HCT116 (cell line): ENCODE measurements at regions not wholly inside any gene's neighbourhood (a gene's known extent, or its start where the extent isn't known, plus 50 kb on each side); places are given as distances from the start of the nearest gene placed in this dataset.

Experiments
- ATAC-seq: fragments of 200-7000 bp; cut with Tn5 transposase; 2 replicates; pipeline ENCODE4 v1.9.1; 2020; ENCODE audit warnings: mild to moderate bottlenecking, moderate library complexity
- BruUV-seq: library from RNA; stranded (reverse); fragments of 400-500 nt; replicated peaks from 2 replicates; lab custom pipeline; 2021; lab: Mats Ljungman, UMichigan
- CTCF ChIA-PET: fragments of 300-600 bp; sonication (Branson Sonifier 250); formaldehyde crosslinking; loops from one replicate; lab custom pipeline; 2021; ENCODE audit warnings: antibody characterized with exemption; lab: Charles Lee
- POLR2A ChIA-PET: fragments of 300-600, 350-600 bp; sonication (Branson Sonifier 250); formaldehyde crosslinking; loops from one replicate; lab custom pipeline; 2021; ENCODE audit warnings: antibody characterized with exemption; lab: Charles Lee
- RAD21 ChIA-PET, 2 experiments: fragments of 300-600 bp; sonication (Branson Sonifier 250); formaldehyde crosslinking; loops; one replicate each; lab custom pipeline; 2023; ENCODE audit warnings: low total read pairs in 2 of 2; ENCODE audit not compliant: uncharacterized antibody in 2 of 2, unreplicated experiment in 2 of 2, low non-redundant PET in 1 of 2; lab: Charles Lee
- DNase-seq: peaks from one replicate; pipeline ENCODE4 v3.0.0-alpha.2; 2010; ENCODE audit warnings: low read depth, low spot score
- H2AFZ ChIP-seq: fragments of 200-600 bp; shearing (Covaris generic), sonication (generic); 2 replicates; pipeline ENCODE4 v1.6.1; 2017; ENCODE audit warnings: low read depth, mixed run types, mixed read lengths, antibody characterized with exemption, low read length; ENCODE audit not compliant: poor library complexity, severe bottlenecking
- H3K27ac ChIP-seq: 2 replicates; pipeline ENCODE4 v1.5.1; 2012; ENCODE audit warnings: low read depth, low read length
- H3K27me3 ChIP-seq: fragments of 200-600 bp; sonication (generic); 2 replicates; pipeline ENCODE4 v1.6.1; 2016; ENCODE audit warnings: mixed run types, low read length, mixed read lengths; ENCODE audit not compliant: insufficient read depth
- H3K36me3 ChIP-seq, 2 experiments: fragments of 200-500 bp in 1 of 2; fragments of 200-600 bp in 1 of 2; sonication (Bioruptor generic) in 1 of 2; sonication (generic) in 1 of 2; 2 replicates each; pipeline versions ENCODE4 v1.5.1 to v1.6.1; 2014 to 2016; ENCODE audit warnings: low read length in 2 of 2, inconsistent platforms in 1 of 2, mixed read lengths in 1 of 2, mixed run types in 1 of 2; ENCODE audit not compliant: insufficient read depth in 2 of 2, control insufficient read depth in 1 of 2
- H3K4me1 ChIP-seq, 2 experiments: fragments of 200-600 bp in 1 of 2; sonication (generic) in 1 of 2; 2 replicates each; pipeline versions ENCODE4 v1.5.1 to v1.6.1; 2012 to 2017; ENCODE audit warnings: low read length in 2 of 2, inconsistent platforms in 1 of 2, mild to moderate bottlenecking in 1 of 2, mixed read lengths in 1 of 2, mixed run types in 1 of 2, moderate library complexity in 1 of 2; ENCODE audit not compliant: insufficient read depth in 2 of 2, control insufficient read depth in 1 of 2
- H3K4me2 ChIP-seq: fragments of 200-600 bp; sonication (generic); 2 replicates; pipeline ENCODE4 v1.6.1; 2017; ENCODE audit warnings: mixed run types, low read length, mixed read lengths
- H3K4me3 ChIP-seq, 2 experiments: fragments of 200-600 bp in 1 of 2; sonication (generic) in 1 of 2; replicated peaks in 1 of 2; 2 replicates each; pipeline ENCODE4 v1.5.1; 2011 to 2016; ENCODE audit warnings: low read length in 2 of 2, control low read depth in 1 of 2, low read depth in 1 of 2, mild to moderate bottlenecking in 1 of 2, mixed read lengths in 1 of 2, mixed run types in 1 of 2
- H3K79me2 ChIP-seq: fragments of 200-600 bp; sonication (generic); 2 replicates; pipeline ENCODE4 v1.6.1; 2017; ENCODE audit warnings: mild to moderate bottlenecking, mixed run types, low read length, moderate library complexity, mixed read lengths; ENCODE audit not compliant: insufficient read depth
- H3K9ac ChIP-seq: fragments of 200-600 bp; sonication (generic); 2 replicates; pipeline ENCODE4 v1.6.1; 2016; ENCODE audit warnings: low read length, mixed read lengths
- H3K9me2 ChIP-seq: fragments of 200-600 bp; sonication (generic), shearing (Covaris generic); 2 replicates; pipeline ENCODE4 v1.6.1; 2017; ENCODE audit warnings: mixed run types, mild to moderate bottlenecking, moderate library complexity; ENCODE audit not compliant: insufficient read depth
- H3K9me3 ChIP-seq, 2 experiments: fragments of 200-500 bp in 1 of 2; fragments of 200-600 bp in 1 of 2; sonication (Bioruptor generic) in 1 of 2; sonication (generic) in 1 of 2; 2 replicates each; pipeline ENCODE4 v1.6.1; 2014 to 2017; ENCODE audit warnings: low read length in 2 of 2, mixed read lengths in 2 of 2, inconsistent platforms in 1 of 2, low read depth in 1 of 2, mild to moderate bottlenecking in 1 of 2, mixed run types in 1 of 2, moderate library complexity in 1 of 2; ENCODE audit not compliant: control insufficient read depth in 1 of 2, insufficient read depth in 1 of 2
- H4K20me1 ChIP-seq: fragments of 200-600 bp; sonication (generic), shearing (Covaris generic); 2 replicates; pipeline ENCODE4 v1.6.1; 2017; ENCODE audit warnings: mixed run types, mild to moderate bottlenecking, moderate library complexity; ENCODE audit not compliant: insufficient read depth
- ATF3 ChIP-seq: IDR thresholded peaks from 2 replicates; pipeline ENCODE4 v1.6.1; 2012
- CBX3 ChIP-seq: IDR thresholded peaks from 2 replicates; pipeline ENCODE4 v1.6.1; 2012; ENCODE audit warnings: low read depth
- CEBPB ChIP-seq: IDR thresholded peaks from 2 replicates; pipeline ENCODE4 v1.6.1; 2012; ENCODE audit warnings: low read depth
- CTCF ChIP-seq, 3 experiments: fragments of 200-600 bp in 1 of 3; sonication (generic) in 1 of 3; IDR thresholded peaks in 2 of 3; conservative IDR thresholded peaks in 1 of 3; 2 replicates each; pipeline ENCODE4 v1.5.1; 2012 to 2017; ENCODE audit warnings: low read depth in 2 of 3, low read length in 2 of 3, antibody characterized with exemption in 1 of 3, borderline replicate concordance in 1 of 3, control low read depth in 1 of 3, mild to moderate bottlenecking in 1 of 3, mixed read lengths in 1 of 3, mixed run types in 1 of 3, moderate library complexity in 1 of 3; ENCODE audit not compliant: insufficient read depth in 1 of 3
- EGR1 ChIP-seq: IDR thresholded peaks from 2 replicates; pipeline ENCODE4 v1.6.1; 2012; ENCODE audit warnings: low read depth
- ELF1 ChIP-seq: IDR thresholded peaks from 2 replicates; pipeline ENCODE4 v1.6.1; 2012; ENCODE audit warnings: low read depth, borderline replicate concordance
- EZH2 ChIP-seq: fragments of 200-600 bp; sonication (generic); IDR thresholded peaks from 2 replicates; pipeline ENCODE4 v1.6.1; 2017; ENCODE audit warnings: antibody characterized with exemption, mixed run types
- EZH2phosphoT487 ChIP-seq: fragments of 200-600 bp; IDR thresholded peaks from 2 replicates; pipeline ENCODE4 v1.6.1; 2018; ENCODE audit warnings: antibody characterized with exemption, borderline replicate concordance
- POLR2A ChIP-seq: IDR thresholded peaks from 2 replicates; pipeline ENCODE4 v1.7.0; 2011; ENCODE audit warnings: borderline replicate concordance; ENCODE audit not compliant: insufficient read depth, insufficient read length; ENCODE audit errors: extremely low read depth
- POLR2AphosphoS5 ChIP-seq: IDR thresholded peaks from 2 replicates; pipeline ENCODE4 v1.6.1; 2011; ENCODE audit warnings: mild to moderate bottlenecking, low read depth, low read length, moderate library complexity
- RAD21 ChIP-seq: IDR thresholded peaks from 2 replicates; pipeline ENCODE4 v1.6.1; 2012; ENCODE audit warnings: low read depth, mild to moderate bottlenecking
- SP1 ChIP-seq: IDR thresholded peaks from 2 replicates; pipeline ENCODE4 v1.6.1; 2012; ENCODE audit warnings: low read depth
- TCF7L2 ChIP-seq: IDR thresholded peaks from 2 replicates; pipeline ENCODE4 v1.7.0; 2011; ENCODE audit warnings: borderline replicate concordance, inconsistent platforms; ENCODE audit not compliant: insufficient read depth, insufficient read length; ENCODE audit errors: extremely low read depth
- YY1 ChIP-seq: IDR thresholded peaks from 2 replicates; pipeline ENCODE4 v1.6.1; 2011; ENCODE audit warnings: low read length, low read depth, moderate library complexity, mild to moderate bottlenecking; ENCODE audit not compliant: insufficient replicate concordance; ENCODE audit errors: extremely low read depth
- ZBTB33 ChIP-seq: IDR thresholded peaks from 2 replicates; pipeline ENCODE4 v1.6.1; 2011; ENCODE audit warnings: mild to moderate bottlenecking, low read length, moderate library complexity; ENCODE audit not compliant: insufficient replicate concordance; ENCODE audit errors: extremely low read depth
- ZFX ChIP-seq: fragments of 450-650 bp; IDR thresholded peaks from 2 replicates; pipeline ENCODE4 v1.6.1; 2017
- intact Hi-C: fragments of 100-400 bp; cut with micrococcal nuclease; formaldehyde crosslinking; loops from 2 replicates; pipeline ENCODE4 v1.10.0; 2022

GRCh38 chr9:73079326-73079725 lies 72.3 kb upstream of the ANXA1 start (continued):
- peak; percentile 44 to 56 (median 52); a peak in 4 of 6 replicates for TF ChIP-seq CTCF (IDR thresholded peaks at IDR 0.05 in 2 of 3, conservative IDR thresholded peaks at IDR 0.05 in 1 of 3; ENCODE audit: borderline replicate concordance in 1 of 3, insufficient read depth in 1 of 3, low read depth in 2 of 3, low read length in 2 of 3)
- TF ChIP-seq SP1 = no peak

- no TSS peak for BruUV-seq
- H3K9me3 ChIP-seq = no peaks in the 10 kb centered on the region
- CTCF ChIA-PET = interaction anchor here (0.9 to 1.0 kb wide), 2 partner anchors 12 to 122 kb away, joined by 3 read pairs; no protein-coding TSS in a partner anchor
Observed at GRCh38 chr9:73077625-73078030, 74.0 kb upstream of the ANXA1 start.

More at GRCh38 chr9:73077625-73078030, 74.0 kb upstream of the ANXA1 start:
- no peak for ATAC-seq
- no peaks in the 10 kb centered on the region for H3K36me3 ChIP-seq
- TF ChIP-seq ZFX (no peak), EZH2phosphoT487 (no peak), CBX3 (no peak), EZH2 (no peak), ATF3 (no peak), CEBPB (no peak), ZBTB33 (no peak), YY1 (no peak), SP1 (no peak), ELF1 (no peak), POLR2A (no peak), CTCF (IDR thresholded peaks at IDR 0.05 in 2 of 3, conservative IDR thresholded peaks at IDR 0.05 in 1 of 3; ENCODE audit: borderline replicate concordance in 1 of 3, insufficient read depth in 1 of 3, low read depth in 2 of 3, low read length in 2 of 3) (no peak), EGR1 (no peak), POLR2AphosphoS5 (no peak), RAD21 (no peak), TCF7L2 (no peak)
- TF ChIP-seq, all 23 proteins: peak for 0
- ChIA-PET RAD21 (no interaction called here), POLR2A (no interaction called here)
- intact Hi-C loops = loop anchor here (10.0 kb wide), 1 partner anchor 1497 kb away; no protein-coding TSS in a partner anchor
- Histone ChIP-seq H3K27me3 (no peaks in the 10 kb centered on the region), H3K27ac (no peak overlapping the region), H2AFZ (no peak overlapping the region), H3K9ac (no peak overlapping the region), H3K9me2 (no peaks in the 10 kb centered on the region), H4K20me1 (no peaks in the 10 kb centered on the region), H3K4me1 (peaks cover 5 to 15% of the 10 kb centered on the region in 2 experiments; a peak in 3 of 4 replicates), H3K4me2 (no peak overlapping the region), H3K4me3 (no peak overlapping the region), H3K79me2 (no peaks in the 10 kb centered on the region)
- no peak for DNase-seq
